Glutamatergic neuron (in vitro differentiated cells): ENCODE measurements at regions not wholly inside any gene's neighbourhood (a gene's known extent, or its start where the extent isn't known, plus 50 kb on each side); places are given as distances from the start of the nearest gene placed in this dataset.

Source experiments
- DNase-seq: peaks from one replicate; pipeline ENCODE4 v3.0.0; 2022
- H3K27ac Mint-ChIP-seq: one replicate; pipeline ENCODE4 v1.8.0; 2020; ENCODE audit warnings: mild to moderate bottlenecking, mixed read lengths, inconsistent platforms; ENCODE audit not compliant: unreplicated experiment
- H3K27me3 Mint-ChIP-seq: one replicate; pipeline ENCODE4 v1.8.0; 2020; ENCODE audit warnings: mild to moderate bottlenecking, moderate library complexity, mixed read lengths, inconsistent platforms; ENCODE audit not compliant: unreplicated experiment
- H3K36me3 Mint-ChIP-seq: one replicate; pipeline ENCODE4 v1.8.0; 2020; ENCODE audit warnings: mild to moderate bottlenecking, mixed read lengths, inconsistent platforms; ENCODE audit not compliant: unreplicated experiment
- H3K4me1 Mint-ChIP-seq: one replicate; pipeline ENCODE4 v1.8.0; 2020; ENCODE audit warnings: mild to moderate bottlenecking, low read depth, mixed read lengths, inconsistent platforms; ENCODE audit not compliant: unreplicated experiment
- H3K4me3 Mint-ChIP-seq: one replicate; pipeline ENCODE4 v1.8.0; 2020; ENCODE audit warnings: mild to moderate bottlenecking, mixed read lengths, inconsistent platforms; ENCODE audit not compliant: unreplicated experiment
- H3K9me3 Mint-ChIP-seq: one replicate; pipeline ENCODE4 v1.8.0; 2020; ENCODE audit warnings: mild to moderate bottlenecking, moderate library complexity, mixed read lengths, inconsistent platforms; ENCODE audit not compliant: unreplicated experiment
- CTCF ChIP-seq: fragments of 200-600 bp; sonication (generic); IDR thresholded peaks from one replicate; pipeline ENCODE4 v1.5.0; 2021; ENCODE audit not compliant: partially characterized antibody, unreplicated experiment

DNA sequence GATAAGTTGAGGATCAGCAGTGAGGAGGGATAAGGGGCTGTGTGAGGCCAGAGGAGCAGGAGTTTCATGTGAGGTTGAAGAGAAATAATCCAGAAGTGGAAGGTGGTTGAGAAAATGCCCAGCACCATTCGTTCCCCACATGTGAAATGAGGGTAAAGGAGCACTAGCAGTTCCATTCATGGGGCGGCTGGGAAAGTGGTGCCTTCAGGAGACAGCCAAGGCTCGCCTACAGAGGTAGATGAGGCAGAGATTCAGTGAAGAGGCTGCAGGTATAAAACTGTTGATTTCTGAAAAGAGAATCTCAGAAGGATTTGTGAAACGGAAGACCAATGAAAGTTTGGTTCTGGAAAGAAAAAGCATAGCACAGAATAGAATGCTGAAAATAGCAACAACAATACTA is 272.6 kb downstream of the MSX2 start:
- no peak overlapping the region for H3K27ac Mint-ChIP-seq
- no peak overlapping the region for H3K4me3 Mint-ChIP-seq
- TF ChIP-seq CTCF = no peak

DNA sequence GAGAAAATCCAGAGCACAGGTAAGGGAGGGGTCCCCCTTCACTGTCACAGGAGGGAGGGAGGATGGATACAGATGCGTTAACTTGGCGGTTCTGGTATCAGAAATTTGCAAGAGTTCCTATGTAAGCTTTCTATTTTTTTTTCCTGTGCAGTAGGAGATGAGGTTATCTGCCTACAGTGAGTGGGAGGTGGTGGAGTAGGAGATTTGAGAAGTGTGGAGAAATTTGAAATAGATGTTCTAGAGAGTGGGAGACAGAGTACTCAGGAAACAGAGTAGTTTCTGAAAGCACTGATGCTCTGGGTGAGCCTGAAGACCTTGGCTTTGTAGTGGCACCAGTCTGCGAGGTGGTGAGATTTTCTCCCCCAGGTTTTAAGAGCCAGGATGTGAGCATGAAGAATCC is 271.4 kb downstream of the MSX2 start:
- Mint-ChIP-seq H3K36me3 (peaks cover 4% of the 10 kb centered on the region), H3K4me3 (no peak overlapping the region), H3K9me3 (peaks cover 3% of the 10 kb centered on the region), H3K4me1 (no peaks in the 10 kb centered on the region), H3K27me3 (no peaks in the 10 kb centered on the region), H3K27ac (no peak overlapping the region)
- DNase-seq = no peak
- TF ChIP-seq CTCF = no peak

More for the DNA sequence above, 272.6 kb downstream of the MSX2 start:
- Mint-ChIP-seq H3K4me1 (no peaks in the 10 kb centered on the region), H3K9me3 (peaks cover 3% of the 10 kb centered on the region), H3K36me3 (peaks cover 4% of the 10 kb centered on the region), H3K27me3 (no peaks in the 10 kb centered on the region)
- DNase-seq = no peak

DNA sequence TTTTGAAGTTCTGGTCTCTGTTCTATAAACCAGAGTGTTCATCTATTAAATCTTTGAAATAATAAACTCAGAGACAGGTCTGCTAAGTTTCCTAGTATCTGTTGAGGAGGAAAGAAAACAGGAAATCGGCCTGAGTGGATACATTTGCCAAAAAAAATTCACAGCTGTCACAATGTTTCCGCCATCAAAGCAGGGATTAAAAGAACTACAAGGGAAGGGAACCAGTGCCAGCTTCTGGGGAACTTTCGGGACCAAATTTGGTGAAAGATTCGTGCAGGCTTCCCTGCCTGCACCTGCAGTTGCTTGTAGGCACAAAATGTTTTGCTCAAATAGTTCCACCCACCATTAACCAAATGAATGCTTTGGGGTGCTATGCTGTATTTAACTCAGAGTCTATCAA is 267.5 kb downstream of the MSX2 start:
- Mint-ChIP-seq H3K4me3 (no peak overlapping the region), H3K4me1 (no peaks in the 10 kb centered on the region), H3K27me3 (no peaks in the 10 kb centered on the region), H3K9me3 (no peaks in the 10 kb centered on the region), H3K27ac (no peak overlapping the region), H3K36me3 (no peaks in the 10 kb centered on the region)
- no peak for DNase-seq
- TF ChIP-seq CTCF = no peak

DNA sequence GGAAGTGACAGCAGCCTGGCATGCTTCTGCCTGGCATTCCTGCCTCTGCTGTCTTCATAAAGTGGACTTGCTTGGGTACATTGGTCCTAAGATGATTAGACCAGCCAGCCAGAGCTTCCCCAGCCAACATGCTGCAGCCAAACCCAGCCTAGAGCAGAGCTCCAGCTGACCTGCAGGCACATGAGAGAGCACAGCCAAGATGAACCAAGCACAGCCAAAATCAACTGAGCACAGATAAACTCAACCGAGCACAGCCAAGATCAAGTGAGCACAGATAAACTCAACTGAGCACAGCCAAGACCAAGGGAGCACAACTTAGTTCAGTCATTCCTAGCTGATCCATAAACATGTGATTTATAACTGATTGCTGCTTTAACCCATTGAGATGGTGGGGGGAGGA is 266.5 kb downstream of the MSX2 start:
- TF ChIP-seq CTCF = no peak
- DNase-seq = no peak
- Mint-ChIP-seq H3K4me1 (no peaks in the 10 kb centered on the region), H3K9me3 (no peaks in the 10 kb centered on the region), H3K27ac (no peak overlapping the region), H3K4me3 (no peak overlapping the region), H3K27me3 (no peaks in the 10 kb centered on the region), H3K36me3 (no peaks in the 10 kb centered on the region)

DNA sequence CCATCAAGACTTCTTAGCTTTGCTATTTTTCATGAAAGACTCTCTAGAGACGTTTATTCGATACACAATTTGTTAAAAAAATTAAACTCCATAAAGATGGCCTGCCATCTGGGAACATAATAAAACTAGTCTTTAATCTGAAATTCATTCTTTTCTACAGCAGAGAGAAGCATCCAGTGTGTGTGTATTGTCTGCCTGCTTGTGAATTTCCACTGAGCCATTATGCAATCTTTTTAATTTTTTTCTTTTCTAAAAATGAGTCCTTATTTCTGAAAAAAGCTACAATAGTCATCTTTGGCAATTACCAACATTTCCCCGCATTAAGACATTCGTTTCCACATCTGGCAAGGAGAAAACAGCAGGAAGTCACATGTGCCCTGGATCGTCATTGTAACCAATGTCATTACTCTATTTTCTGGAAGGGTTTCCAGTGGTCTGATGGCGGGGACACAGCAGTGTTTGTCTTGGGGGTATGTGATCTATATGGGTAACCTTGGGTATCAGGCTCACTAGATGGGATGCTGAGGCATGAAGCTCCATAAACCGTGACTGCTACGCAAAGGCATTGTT is 263.1 kb downstream of the MSX2 start:
- Mint-ChIP-seq H3K36me3 (no peaks in the 10 kb centered on the region), H3K27ac (no peak overlapping the region), H3K4me1 (no peaks in the 10 kb centered on the region), H3K4me3 (no peak overlapping the region), H3K9me3 (no peaks in the 10 kb centered on the region), H3K27me3 (no peaks in the 10 kb centered on the region)
- no peak for DNase-seq
- no peak for TF ChIP-seq CTCF
